Lung microvascular endothelial cell (primary cell): ENCODE measurements at regions not wholly inside any gene's neighbourhood (a gene's known extent, or its start where the extent isn't known, plus 50 kb on each side); places are given as distances from the start of the nearest gene placed in this dataset.
A peak's percentile ranks its signal among the peaks of the same experiment; 100 is the strongest.

Experiments used
- DNase-seq, 2 donors: peaks; one replicate each; pipeline versions ENCODE4 v3.0.0 to v3.0.0-alpha.2; 2010; ENCODE audit warnings: low read depth in 2 of 2

- DNase-seq, result no peak
Measured at GRCh38 chr3:61311044-61311443, 59.8 kb upstream of the FHIT start.

DNA sequence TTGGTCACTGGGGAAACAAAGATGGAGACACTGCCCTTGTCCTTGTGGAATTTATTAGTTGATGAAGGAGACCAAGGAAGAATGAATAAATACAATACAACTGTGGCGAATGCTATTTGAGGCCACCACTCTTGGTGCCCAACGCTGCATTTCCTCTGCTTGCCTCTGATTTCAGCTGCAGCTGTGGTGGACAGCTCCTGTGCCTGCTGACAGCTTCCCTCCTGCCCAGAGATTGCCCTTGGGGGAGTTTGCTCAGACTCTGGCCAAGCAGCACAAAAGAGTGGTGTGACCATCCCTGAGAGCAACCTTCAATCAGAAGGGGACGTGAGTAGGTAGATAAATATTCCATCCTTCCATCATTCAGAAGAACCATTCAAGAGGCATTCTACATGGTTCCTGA lies 64.6 kb upstream of the FHIT start:
- no peak for DNase-seq

- no peak for DNase-seq
Measured at GRCh38 chr3:61323094-61323493, 71.8 kb upstream of the FHIT start.

DNA sequence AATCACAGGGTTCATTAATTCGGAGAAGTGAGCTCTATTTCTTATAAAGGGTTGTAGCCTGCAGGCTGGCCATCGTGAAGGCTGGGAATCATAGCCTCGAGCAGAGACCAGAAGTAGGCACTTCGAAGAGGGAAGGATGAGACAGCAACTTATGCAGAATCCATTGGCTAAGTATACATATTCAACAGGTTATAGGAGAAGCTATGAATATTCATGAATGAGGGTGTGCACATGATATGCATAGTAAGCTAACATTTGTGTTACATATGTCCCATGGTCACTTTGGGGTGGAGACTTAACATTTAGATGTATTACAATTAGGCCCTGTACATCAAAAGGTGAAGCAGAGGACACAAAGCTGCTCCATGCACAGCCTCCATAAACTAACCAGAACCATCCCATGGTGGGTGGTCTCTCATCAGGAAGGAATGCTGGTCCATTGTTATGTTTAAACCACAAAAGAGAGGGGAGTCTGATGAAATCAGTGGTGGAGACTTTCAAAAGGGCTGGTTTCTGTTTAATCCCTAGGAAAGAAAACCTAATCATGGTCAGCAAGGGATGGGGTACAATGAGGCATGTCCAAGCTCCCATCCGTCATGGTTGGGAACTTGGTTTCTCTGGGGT lies 80.8 kb upstream of the FHIT start:
- no peak for DNase-seq

- DNase-seq, result no peak
Measured at GRCh38 chr3:61333192-61333961, 82.1 kb upstream of the FHIT start.

GRCh38 chr3:61334783-61335182 lies 83.5 kb upstream of the FHIT start:
- no peak for DNase-seq

GRCh38 chr3:61340931-61341461 lies 89.7 kb upstream of the FHIT start:
- no peak for DNase-seq

DNA sequence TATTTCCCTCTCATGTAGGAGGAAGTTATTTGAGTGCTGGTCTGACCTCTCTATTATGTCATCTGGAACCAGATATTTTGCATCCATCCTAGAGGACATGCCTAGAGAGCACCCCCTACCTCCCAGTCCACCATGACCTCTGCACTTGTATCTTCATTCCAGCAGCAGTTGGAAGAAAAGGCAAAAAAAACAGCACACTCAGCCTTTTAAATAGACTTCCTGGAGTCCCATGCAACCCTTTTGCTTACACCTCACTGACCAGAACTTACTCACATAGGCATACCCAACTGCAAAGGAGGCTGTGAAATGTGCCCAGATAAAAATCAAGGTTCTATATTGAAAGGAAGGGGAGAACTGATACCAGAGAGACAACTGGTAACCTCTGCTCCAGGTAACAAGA lies 92.3 kb upstream of the FHIT start:
- no peak for DNase-seq

- no peak for DNase-seq
Measured at GRCh38 chr3:61345020-61345419, 93.8 kb upstream of the FHIT start.

DNA sequence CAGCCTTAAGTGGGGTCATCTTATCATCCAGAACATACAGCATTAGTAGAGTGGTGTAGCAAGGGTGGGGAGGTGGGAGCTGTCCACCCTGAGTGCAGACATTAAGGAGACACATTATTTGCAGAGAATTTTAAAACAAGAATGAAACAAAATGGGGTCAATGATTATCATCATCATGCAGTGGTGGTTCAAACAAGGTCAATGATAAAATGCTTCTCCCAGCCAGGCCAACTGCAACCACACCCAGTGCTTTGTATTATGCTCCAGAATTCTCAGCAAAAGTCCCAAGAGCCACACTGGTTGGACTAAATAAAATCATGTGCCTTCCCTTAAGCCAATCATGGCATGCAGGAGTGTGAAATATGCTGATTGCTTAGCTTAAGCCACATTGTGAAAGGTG lies 96.7 kb upstream of the FHIT start:
- DNase-seq, result no peak

- no peak for DNase-seq
Measured at GRCh38 chr3:61349717-61350116, 98.5 kb upstream of the FHIT start.

GRCh38 chr3:61350782-61351309 lies 99.6 kb upstream of the FHIT start:
- DNase-seq, result no peak

DNA sequence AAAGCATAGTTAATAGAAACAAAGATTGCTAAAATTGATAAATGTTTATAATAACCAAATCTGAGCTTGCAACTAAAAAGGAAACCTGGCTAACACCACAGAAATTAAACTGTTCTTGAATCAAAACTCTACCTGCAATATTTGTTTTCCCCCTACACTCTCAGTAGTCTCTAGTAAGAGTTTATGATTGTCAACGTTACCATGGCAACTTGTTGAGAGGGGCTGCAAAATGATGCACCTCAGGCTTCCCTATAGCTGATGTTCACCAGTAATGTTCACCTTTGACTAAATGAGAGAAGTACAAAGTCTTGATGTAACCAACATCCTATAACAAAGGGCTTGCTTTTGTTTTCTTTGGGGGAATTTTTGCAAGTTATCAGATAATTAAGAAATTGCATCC lies 101.1 kb upstream of the FHIT start:
- DNase-seq, result no peak

DNA sequence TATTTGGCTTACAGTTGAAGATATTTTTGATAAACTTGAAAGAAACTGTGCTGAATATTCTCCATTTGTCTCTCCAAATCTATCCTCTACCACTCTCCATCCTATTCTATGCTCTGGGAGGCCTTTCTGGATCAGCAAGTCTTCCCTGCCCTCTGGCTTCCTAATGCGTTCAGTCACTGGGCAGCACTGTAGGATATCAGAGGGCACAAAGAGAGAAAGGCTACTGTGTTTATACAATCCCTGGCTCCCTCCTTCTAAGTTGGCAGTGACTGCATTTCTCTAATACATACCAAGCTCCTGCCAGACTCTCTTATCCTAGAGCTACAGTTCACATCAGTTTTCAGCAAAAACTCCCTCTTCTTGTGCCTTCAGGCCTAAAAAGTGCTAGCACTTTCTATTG lies 102.1 kb upstream of the FHIT start:
- DNase-seq, result no peak

GRCh38 chr3:61354604-61355003 lies 103.4 kb upstream of the FHIT start:
- DNase-seq, result no peak

GRCh38 chr3:61356685-61357084 lies 105.4 kb upstream of the FHIT start:
- DNase-seq, result no peak

DNA sequence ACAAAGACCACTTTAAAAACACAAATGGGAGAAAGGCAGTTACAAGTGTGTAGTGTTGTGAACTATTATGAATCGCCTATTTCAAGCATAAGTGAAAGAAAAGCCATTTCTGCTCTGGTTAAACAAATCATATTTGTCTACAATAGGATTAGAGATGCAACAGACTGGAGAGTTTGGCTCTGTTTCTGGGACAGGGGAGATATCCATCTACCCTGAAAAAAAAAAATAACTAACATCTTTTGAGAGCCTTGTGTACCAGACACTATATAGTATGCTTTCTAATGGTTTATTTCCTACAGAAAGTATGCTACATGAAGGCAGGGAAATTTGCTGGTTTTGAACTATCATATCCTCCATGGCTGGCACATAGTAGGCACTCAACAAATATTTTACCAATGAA lies 106.7 kb upstream of the FHIT start:
- no peak for DNase-seq

DNA sequence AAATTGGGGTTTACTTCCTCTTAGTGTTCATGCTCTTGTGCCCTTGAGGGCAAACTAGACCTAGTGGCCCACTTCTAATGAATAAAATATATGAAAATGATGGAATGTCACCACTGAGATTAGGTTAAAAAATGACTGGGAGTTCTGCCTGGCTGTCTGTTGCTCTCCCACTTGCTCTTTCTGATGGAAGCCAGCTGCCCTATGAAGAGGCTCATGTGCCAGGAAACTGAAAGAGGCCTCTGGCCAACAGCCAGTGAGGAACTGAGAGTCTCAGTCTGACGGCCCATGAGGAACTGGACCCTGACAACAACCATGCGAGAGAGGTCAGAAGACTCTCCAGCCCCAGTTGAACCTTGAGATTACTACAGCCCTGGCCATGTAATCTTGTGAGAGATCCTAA lies 107.1 kb upstream of the FHIT start:
- no peak for DNase-seq

GRCh38 chr3:61360297-61360965 lies 109.2 kb upstream of the FHIT start:
- DNase-seq, result no peak

GRCh38 chr3:61369678-61370077 lies 118.4 kb upstream of the FHIT start:
- no peak for DNase-seq

DNA sequence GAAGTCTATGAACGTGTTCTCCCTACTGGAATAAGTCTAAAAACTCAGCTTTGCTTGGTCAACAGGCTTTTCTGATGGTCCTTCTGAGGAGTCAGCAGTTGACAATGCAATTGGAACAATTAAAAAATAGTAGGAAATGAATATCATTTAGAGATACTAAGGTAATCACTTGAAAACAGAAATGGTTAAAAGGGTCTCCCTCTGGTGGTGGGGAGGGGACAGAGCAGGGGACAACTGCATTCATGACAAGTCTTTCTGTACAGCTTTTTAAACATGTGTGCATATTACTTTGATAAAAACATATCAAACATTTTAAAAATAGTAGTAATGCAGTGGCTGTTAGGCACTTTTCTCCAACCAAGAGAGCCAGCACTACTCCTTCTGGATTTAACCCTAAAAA lies 119.9 kb upstream of the FHIT start:
- DNase-seq, result peak; percentile 1 to 11

GRCh38 chr3:61372723-61373122 lies 121.5 kb upstream of the FHIT start:
- DNase-seq, result no peak
